ENCODE measurements at regions not wholly inside any gene's neighbourhood (a gene's known extent, or its start where the extent isn't known, plus 50 kb on each side); places are given as distances from the start of the nearest gene placed in this dataset.
"Not testable (repeated sequence)": the region's sequence is repeated elsewhere in the genome, so short reads cannot be mapped to it uniquely, and the experiment has no call there.

DNA sequence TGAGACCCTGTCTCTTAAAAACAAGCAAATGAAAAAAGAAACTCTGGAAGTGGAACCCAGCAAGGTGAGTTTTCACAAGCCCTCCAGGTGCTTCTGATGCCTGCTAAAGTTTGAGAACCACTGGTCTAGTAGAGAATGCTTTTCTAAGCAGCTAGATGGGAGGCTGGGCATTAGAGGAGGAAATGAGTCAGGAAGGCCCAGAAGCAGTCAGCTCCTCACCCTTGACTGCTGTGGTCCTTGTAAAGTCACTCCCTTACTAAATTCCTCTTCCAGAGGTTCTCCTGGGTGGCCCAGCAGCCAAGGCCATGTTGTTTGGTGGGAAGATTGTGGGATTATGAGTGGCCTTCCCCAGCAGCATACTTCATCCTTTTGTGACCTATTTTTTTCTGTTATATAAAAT, 52.0 kb upstream of the FYN start:
- DNase-seq: no peak

DNA sequence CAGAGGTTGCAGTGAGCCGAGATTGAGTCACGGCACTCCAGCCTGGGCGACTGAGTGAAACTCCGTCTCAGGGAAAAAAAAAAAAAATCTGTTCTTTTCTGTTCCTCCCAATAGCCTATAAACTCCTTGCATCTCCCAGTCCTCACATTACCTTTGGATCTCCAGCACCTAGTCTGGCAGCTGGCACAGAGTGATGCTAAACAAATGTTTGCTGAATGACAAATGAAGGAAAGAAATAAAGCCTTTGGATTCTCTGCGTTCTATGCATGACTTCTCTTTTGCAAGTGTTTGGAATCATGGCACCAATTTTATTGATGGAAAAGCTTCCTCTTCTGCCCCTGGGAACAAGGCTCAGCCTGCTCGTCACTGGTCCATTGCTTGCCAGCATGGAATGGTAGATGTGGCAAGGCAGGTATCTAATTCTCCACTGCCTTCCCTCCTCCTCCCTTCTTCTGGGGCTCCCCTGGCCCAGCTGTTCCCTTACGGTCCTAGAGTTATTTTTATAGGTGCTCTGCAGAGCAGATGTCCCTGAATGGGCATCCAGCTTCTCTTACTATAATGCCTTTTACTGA, 53.6 kb upstream of the FYN start:
- no peak for DNase-seq

DNA sequence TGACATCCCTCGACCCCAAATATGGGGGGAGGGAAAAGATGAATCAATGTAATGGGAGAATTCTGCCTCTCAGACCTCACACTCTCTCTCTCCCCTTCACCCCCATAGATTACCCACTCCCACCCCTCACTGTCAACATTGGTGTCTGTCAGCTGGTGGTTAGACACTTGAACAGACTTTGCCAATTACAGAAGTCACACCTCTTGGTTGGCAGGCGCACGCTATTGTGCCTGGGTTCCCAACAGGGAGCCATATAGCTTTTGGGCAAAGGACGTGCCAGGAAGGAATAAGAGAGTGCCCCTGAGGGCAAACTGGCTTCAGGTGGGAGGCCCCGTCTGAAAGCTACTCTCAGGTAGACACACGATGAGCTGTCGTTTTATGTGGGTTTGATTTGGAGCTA, 54.1 kb upstream of the FYN start:
- DNase-seq: no peak

DNA sequence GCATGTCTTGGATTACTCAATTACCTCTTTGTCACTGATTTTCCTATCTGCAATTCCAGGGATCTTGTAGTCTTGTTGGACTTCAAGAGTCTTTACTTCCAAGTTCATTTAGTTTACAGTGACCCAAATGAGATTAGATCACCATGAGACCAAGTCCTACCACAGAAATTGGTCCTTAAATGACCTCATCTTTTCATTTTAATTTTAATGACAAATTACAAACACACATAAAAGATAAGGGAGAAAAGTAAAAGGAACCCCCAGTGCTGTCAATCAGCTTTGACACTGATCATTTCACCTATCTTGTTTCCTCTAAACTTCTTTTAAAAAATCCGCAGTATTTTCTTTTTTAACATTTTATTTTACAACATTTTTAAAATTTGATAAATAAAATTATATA, 54.9 kb upstream of the FYN start:
- no peak for DNase-seq

DNA sequence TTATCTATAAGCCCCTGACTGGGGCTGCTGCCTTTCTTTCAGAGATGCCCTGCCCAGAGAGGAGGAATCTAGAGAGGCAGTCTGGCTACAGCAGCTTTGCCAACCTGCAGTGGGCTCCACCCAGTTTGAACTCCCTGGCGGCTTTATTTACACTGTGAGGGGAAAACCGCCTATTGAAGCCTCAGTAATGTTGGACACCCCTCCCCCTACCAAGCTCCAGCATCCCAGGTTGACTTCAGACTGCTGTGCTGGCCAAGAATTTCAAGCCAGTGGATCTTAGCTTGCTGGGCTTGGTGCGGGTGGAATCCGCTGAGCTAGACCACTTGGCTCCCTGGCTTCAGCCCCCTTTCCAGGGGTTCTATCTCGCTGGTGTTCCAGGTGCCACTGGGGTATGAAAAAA, 61.4 kb upstream of the FYN start:
- not testable (repeated sequence) for DNase-seq

DNA sequence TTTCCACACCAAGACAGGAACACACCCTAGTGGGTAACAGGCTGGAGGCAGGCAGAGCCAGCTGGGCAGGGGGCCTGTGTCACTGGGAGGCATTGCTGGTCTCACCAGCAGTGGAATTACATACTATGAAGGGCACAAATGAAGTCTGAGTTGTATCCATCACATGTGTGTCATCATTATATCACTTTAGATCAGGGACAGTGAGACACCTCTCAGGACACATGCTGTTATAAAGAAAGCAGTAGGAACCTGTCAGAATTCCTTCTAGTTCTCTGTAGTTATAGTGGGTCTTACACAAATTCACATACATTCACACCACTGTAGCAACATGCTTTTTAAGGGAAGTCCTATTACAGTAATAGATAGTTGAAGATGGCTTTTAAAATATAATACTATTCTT, 63.5 kb upstream of the FYN start:
- no peak for DNase-seq

DNA sequence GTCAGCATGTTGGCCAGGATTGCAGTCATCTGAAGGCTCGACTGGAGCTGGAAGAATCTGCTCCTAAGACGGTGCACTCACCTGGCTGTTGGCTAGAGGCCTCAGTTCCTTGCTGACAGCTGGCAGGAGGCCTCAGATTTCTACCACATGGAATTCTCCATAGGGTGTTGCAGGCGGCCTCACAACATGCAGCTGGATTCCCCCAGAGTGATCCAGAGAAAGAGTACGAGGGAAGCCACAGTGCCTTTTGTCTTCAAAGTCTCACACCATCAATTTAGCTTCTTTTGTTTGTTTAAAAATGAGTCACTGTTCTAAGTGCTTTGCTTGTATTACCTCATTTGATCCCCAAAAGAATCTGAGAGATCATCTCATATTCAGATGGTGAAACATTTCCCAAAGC, 65.5 kb upstream of the FYN start:
- DNase-seq: no peak

DNA sequence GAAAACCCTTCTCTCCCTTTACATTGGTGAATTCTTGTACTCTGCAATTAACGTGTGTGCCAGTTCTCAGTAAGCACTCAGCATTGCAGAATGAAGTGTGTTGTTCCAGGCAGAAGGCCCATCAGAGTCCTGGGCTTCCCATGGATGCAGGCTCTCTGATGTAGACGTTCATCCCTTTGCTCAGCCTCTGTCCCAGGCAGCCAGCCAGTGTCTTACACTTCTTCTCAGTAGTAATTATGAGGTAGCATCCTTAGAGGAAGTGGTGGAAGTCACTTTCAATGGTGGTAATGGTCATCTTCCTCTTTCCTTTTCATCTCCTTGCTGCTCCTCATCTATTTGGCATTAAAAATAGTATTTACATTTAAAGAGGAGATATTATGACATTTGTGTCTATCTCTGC, 66.7 kb upstream of the FYN start:
- DNase-seq: no peak

DNA sequence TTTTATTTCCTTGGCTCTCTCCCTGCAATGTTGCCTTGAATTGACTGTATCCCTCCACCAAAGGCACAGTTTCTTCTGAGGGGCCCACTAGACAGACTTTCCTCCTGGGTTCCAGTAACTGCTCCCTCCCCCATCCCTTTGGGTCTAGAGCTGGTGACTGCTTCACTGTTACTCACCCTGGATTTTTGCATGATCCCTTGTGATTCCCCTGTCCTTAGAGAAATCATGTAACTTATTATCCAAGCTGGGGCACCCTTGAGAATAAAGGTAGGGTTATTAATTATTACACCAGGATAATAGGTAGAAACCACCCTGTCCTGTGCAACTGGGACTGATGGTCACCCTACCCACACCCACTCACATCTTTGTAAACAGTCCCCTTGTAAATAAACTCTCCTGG, 67.5 kb upstream of the FYN start:
- DNase-seq: no peak

DNA sequence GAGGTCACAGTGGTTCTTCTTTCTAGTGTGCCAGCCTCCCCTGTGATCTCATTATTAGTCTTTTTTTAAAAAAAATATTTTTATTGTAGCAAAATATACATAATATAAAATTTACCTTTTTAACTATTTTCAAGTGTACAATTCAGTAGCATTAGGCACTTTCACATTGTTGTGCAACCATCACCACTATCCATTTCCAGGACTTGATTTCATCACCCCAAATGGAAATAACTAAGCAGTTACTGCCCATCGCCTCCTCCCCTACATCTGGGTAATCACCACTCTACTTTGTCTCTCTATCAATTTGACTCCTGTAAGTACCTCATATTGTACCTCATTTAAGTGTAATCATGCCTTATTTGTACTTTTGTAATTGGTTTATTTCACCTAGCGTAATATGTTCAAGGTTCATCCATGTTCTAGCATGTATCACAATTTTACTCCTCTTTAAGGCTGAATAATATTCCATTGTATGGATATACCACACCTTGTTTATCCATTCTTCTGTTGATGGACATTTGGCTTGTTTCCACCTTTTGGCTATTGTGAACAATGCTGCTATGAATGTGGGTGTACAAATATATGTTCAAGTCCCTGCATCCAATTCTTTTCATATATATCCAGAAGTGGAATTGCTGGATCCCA, 68.6 kb upstream of the FYN start:
- DNase-seq: no peak

DNA sequence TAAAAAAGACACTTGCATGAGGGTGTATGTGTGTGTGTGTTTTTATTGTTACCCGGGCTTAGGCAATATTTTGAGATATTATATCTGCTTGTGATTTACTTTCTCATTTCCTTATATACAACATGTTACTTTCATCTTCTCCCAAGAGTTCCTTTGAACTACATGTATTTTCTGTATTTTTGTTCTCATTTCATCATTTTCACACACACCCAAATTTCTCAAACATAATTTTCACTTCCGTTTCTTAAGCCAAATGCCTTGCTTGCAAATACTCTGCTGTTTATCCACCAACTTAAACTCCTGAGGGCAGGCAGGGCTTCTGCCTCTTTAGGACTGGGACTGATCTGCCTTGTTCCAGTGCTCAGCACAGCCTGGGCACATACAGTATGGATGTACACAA, 69.3 kb upstream of the FYN start:
- no peak for DNase-seq

DNA sequence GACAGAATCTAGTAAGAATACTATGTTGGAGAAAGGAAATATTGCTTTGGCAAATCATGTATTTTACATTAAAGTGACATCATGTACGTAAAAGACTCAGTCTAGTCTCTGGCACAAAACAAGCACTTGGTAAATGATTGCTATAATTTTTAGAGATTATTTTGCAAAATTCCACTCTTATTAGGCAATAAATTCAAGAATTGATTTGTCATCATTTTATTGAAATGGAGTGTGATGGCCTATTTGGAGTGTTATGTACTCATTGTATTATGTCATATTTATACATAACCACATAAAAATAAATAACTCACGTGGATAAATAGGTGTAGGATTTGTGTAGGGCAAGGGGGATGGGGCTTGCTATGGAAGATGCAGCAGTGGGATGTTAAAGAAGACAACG, 70.0 kb upstream of the FYN start:
- no peak for DNase-seq

DNA sequence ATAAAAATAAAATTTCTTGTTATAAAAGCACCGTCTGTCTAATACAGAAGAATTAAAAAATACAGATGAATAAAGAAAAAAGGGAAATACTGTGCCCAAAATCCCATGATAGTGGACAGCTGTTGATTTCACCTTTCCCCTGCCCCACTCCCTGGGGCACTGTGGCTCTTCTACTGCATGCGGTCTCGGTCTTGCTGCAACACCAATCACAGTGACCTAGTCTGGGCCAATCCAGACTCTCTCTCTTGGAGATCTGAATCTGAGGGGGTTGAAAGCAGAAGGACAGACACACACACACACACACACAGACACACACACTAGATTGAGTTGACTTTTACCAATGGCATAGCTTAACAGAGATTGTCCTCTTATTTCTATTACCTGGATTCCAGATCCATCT, 70.5 kb upstream of the FYN start:
- no peak for DNase-seq

DNA sequence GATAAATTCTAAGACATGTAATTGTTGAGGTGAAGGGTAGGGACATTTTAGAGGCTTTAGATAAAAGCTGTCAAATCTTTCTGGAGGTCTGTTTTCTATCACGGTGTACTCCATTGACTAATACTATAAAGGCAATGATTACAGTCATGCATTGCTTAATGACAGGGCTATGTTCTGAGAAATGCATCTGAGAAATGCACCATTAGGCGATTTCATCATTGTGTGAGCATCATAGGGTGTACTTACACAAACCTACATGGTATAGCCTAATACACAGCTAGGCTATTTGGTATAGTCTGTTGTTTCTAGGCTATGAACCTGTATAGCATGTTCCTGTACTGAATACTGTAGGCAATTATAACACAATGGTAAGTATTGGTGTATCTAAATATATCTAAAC, 71.3 kb upstream of the FYN start:
- DNase-seq: no peak

DNA sequence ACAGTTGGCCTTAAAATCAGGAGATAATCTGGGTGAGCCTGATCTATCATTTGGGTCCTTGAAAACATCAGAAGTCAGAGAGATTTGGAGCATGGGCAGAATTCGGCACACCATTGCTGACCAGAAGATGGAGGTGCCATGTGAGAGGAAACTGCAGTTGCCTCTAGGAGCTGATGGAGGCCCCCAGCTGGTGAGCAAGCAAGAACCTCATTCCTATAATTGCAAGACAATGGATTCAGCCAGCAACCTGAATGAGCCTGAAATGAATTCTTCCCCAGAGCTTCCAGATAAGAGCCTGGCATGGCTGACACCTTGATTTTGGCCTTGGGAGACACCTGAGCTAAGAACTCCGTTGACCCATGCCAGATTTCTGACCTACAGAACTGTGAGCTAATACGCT, 76.3 kb upstream of the FYN start:
- no peak for DNase-seq

DNA sequence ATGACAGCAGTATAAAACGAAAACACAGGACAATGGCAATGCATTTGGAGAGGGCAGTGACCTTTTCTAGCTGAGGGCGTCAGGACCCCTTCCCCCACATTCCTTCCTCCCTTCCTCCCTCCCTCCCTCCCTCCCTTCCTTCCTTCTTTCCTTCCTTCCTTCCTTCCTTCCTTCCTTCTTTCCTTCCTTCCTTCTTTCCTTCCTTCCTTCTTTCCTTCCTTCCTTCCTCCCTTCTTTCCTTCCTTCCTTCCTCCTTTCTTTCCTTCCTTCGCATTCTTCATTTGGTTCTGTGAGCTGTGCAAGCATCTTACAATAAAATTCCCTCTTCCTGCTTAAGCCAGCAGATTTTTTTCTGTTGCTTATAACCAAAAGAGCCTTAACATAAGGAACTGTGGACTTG, 76.7 kb upstream of the FYN start:
- DNase-seq: not testable (repeated sequence)

DNA sequence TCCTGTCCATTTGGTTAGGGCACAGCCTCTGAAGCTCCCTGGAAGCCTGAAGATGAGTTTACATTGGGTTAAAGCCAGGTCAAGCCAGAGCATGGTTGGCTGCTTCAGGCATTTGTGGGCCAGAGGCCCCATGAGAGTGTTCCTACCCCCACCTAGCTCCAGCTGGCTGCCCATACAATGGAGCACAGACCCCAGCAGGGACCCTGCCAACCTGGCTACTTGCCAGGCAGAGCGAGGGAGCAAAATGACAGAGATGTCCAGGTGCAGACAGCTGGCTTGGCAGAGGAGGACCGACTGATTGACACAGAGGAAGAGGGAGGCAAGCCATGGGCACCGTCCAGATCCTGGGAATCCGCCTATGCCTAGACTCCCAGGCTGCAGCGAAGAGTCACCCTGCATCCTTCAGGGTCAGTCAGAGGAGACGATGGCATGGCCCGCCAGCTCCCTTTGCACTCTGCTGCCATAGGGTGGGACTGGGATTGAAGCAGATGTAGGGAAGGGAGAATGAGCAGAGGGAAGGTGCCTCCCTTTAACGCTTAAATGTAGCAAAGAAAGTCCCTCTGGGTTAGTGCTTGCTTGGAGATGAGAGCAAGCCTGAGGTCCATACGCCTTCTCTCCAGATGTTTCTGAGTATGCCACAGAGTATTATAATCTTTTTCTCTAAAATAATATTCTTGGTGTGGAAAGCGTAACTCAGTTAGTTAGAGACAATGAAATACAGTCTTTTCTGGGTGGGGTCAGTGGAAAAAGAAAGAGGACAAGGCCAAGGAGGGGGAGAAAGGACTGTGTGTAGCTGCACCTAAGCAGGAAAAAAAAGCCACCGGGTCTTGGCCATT, 77.6 kb upstream of the FYN start:
- no peak for DNase-seq

DNA sequence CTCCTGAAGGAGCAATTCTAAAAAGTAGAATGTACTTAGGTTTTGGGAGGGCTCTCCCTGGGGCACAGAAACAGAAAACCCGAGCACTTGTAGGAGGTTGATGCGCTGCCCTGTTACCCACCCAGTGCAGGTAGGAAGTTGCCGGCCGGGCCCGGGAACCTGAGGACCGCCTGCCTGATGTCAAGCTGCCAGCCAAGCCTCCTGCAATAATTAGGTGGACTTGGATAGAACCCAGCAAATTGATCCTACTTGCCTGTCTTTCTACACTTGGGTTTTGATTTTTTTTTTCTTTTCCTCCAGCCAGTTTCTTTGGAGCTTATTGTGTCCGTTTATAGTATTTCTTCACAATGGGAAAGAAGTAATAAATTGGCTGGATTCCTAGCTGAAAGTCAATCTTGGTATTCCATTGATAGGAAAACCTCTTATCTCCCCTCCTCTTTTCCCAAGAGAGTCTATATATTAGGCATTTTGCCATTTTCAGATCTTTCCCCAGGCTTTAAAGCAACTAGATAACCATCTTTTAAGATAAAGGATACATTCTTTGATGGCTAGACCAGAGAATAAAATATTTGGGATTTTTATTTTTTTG, 78.3 kb upstream of the FYN start:
- no peak for DNase-seq

DNA sequence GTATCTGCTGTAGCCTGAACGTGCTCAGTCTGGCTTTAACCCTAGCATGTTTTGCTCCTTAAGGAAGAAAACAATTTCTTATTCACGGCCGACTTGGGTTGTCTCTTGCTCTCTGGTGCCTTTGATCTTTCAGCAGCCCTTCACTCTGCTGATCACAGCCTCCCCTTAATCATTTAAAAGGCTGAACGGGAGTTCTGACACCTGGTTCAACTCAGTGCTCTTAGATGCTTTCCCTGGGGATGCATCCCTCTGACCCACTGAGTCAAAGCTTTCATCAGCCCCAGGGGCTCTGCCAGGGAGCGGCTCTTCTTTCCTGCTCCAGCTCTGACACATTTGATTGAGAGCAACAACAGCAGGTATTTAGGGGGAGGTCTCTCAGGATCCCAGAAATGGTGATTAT, 79.0 kb upstream of the FYN start:
- DNase-seq: no peak

DNA sequence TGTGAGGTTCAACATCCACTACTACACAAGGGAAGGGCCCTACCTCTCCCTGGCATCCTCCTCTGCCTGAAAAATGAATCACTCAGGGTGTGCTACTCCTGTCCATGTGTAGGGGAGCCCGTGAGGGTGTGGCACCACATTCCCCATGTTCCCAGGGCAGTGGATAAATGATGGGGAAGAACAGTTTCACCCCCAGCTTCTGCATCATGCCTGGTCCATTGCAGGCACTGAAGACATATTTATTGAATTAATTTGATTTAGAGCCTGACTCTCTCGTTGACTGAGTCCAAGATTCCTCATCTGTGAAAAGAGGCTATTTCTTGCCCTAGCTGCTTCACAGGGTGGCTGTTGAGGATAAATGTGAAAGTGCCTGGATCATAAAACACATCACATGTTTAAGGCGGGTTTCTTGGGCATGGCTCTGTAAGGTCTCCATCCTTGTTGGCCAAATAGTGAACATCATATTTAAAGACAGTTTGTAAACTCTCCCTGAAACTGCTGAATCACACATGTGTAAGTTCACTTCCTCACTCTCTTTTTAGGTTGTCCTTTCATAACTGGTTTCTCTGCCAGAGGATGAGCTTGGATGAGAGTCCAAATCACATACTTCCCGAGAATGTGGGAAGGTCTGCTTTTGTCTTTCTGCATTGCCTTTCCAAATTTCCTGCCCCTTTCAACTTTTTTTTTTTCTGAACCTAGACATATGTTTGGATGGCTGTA, 79.7 kb upstream of the FYN start:
- DNase-seq: no peak

DNA sequence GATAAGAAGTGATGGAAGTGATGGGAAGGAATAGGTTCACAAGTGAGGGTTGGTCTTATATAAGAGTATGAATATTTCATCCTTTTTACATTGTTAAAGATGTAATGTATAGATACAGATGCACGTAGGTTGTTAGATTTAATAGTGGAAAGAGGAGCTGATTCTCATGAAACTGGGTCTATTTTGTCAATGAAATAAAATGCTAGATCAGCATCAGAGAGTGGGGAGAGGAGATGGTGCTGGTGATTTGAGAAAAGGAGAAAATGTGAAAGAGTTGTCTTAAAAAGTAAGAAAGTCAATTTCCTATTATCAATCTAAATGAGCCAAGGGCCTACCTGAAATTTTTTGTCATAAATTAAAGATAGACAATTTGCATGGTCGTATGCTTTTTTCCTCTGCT, 82.8 kb upstream of the FYN start:
- no peak for DNase-seq

DNA sequence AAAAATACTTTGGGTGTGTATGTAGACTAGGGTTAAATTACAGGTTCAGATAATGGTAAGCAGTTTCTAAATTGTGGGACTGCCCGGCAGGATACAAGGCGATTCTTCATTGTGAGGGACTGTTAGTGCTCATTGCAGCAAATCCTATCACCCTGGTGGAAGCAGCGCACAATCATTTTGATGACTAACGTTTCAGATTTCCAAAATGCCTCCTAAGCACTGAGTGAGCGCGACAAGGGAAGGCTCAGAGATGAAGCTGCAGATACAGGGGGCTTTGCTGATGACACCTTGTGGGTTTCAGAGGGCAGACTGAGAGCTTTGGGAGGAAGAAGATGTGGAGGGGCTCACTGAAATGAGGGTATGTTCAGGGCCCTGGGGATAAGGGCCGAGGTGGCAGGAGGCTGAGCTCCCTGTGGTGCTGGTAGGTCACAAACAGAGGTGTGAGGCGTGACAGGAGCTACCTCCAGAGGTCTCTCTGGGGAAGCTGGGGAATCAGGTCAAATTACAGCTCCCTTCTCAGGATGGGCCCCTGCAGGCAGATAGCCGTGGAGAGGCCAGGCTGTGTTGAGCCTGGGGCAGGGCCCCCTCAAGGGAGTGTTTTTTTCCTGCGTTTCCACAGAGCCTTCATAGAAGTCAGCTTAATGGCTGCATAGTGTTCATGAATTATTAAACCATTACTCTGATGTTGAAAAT, 84.5 kb upstream of the FYN start:
- no peak for DNase-seq

DNA sequence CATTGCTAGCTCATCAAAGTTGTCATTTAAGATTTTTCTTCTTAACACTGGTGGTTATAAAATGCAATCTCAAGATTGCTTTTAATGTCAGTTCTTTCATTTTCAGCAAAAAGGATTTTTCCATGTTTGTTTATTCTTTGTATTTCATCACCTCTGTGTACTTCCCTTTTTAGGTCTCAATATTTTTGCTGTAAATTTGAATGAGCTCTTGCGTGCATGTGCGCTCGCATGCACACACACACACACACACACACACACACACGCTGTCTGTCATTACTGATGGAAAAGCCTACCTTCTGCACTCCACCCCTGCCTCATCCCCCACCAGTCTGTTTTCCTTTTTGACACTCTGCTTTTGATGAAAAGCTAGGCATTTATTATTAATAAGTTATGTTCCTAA, 85.3 kb upstream of the FYN start:
- no peak for DNase-seq

Measured in hippocampal formation (tissue), 2 donors.